ENCODE measurements at regions not wholly inside any gene's neighbourhood (a gene's known extent, or its start where the extent isn't known, plus 50 kb on each side); places are given as distances from the start of the nearest gene placed in this dataset.

- TF ChIP-seq CTCF (IDR thresholded peaks at IDR 0.05) (no peak), POLR2AphosphoS5 (IDR thresholded peaks at IDR 0.05) (no peak), POLR2A (IDR thresholded peaks at IDR 0.05) (no peak)
Measured at GRCh38 chr12:60072911-60073310, 477.1 kb downstream of the SLC16A7 start.

Data from prostate gland (tissue), 2 donors.